ENCODE measurements at regions not wholly inside any gene's neighbourhood (a gene's known extent, or its start where the extent isn't known, plus 50 kb on each side); places are given as distances from the start of the nearest gene placed in this dataset.
"Not testable (repeated sequence)": the region's sequence is repeated elsewhere in the genome, so short reads cannot be mapped to it uniquely, and the experiment has no call there.

- no peak for DNase-seq
Observed at GRCh38 chr1:182331387-182331786, 60.2 kb downstream of the GLUL start.

- no peak for DNase-seq
Observed at GRCh38 chr1:182330303-182330702, 61.3 kb downstream of the GLUL start.

GRCh38 chr1:182329471-182329870, 62.1 kb downstream of the GLUL start:
- DNase-seq = no peak

- DNase-seq = no peak
Observed at GRCh38 chr1:182328591-182328990, 63.0 kb downstream of the GLUL start.

GRCh38 chr1:182325339-182325738, 66.3 kb downstream of the GLUL start:
- DNase-seq = no peak

GRCh38 chr1:182321532-182321931, 70.1 kb downstream of the GLUL start:
- DNase-seq = not testable (repeated sequence)

- no peak for DNase-seq
Observed at GRCh38 chr1:182317611-182318161, 73.9 kb downstream of the GLUL start.

GRCh38 chr1:182316454-182316853, 75.1 kb downstream of the GLUL start:
- DNase-seq = not testable (repeated sequence)

GRCh38 chr1:182315167-182315556, 76.4 kb downstream of the GLUL start:
- DNase-seq = no peak

GRCh38 chr1:182309631-182310351, 81.8 kb downstream of the GLUL start:
- no peak for DNase-seq

- no peak for DNase-seq
Observed at GRCh38 chr1:182308826-182309225, 82.8 kb downstream of the GLUL start.

GRCh38 chr1:182307486-182307885, 84.1 kb downstream of the GLUL start:
- not testable (repeated sequence) for DNase-seq

GRCh38 chr1:182305861-182306260, 85.7 kb downstream of the GLUL start:
- DNase-seq = no peak

- DNase-seq = no peak
Observed at GRCh38 chr1:182304627-182305026, 87.0 kb downstream of the GLUL start.

GRCh38 chr1:182304218-182304617, 87.4 kb downstream of the GLUL start:
- DNase-seq = no peak

- no peak for DNase-seq
Observed at GRCh38 chr1:182303778-182304177, 87.8 kb downstream of the GLUL start.

GRCh38 chr1:182301467-182302198, 90.0 kb downstream of the GLUL start:
- no peak for DNase-seq

GRCh38 chr1:182301026-182301436, 90.6 kb downstream of the GLUL start:
- DNase-seq = no peak

- no peak for DNase-seq
Observed at GRCh38 chr1:182299728-182300616, 91.6 kb downstream of the GLUL start.

GRCh38 chr1:182299054-182299727, 92.4 kb downstream of the GLUL start:
- DNase-seq = not testable (repeated sequence)

- DNase-seq = no peak
Observed at GRCh38 chr1:182297335-182297734, 94.3 kb downstream of the GLUL start.

GRCh38 chr1:182295697-182296096, 95.9 kb downstream of the GLUL start:
- DNase-seq = no peak

All from stimulated activated CD4-positive, alpha-beta T cell treated with anti-CD3 and anti-CD28 coated beads, Interleukin-4, amount 100 ng/mL, for 24 hours (primary cell).